HepG2 (cell line): ENCODE measurements at regions not wholly inside any gene's neighbourhood (a gene's known extent, or its start where the extent isn't known, plus 50 kb on each side); places are given as distances from the start of the nearest gene placed in this dataset.
"Not testable (repeated sequence)": the region's sequence is repeated elsewhere in the genome, so short reads cannot be mapped to it uniquely, and the experiment has no call there.

Experiments
- ASH2L ChIP-seq: fragments of 300-600, 200-600 bp; sonication (generic); IDR thresholded peaks from 2 replicates; pipeline ENCODE4 v1.7.0; 2017; ENCODE audit warnings: low read depth, mild to moderate bottlenecking, moderate library complexity, mixed read lengths, low read length; ENCODE audit not compliant: insufficient read length
- CHD4 ChIP-seq: fragments of 200-600 bp; sonication (generic); IDR thresholded peaks from 2 replicates; pipeline ENCODE4 v1.7.0; 2017; ENCODE audit warnings: mild to moderate bottlenecking, low read length, borderline replicate concordance
- MIER3 ChIP-seq: IDR thresholded peaks from 2 replicates; pipeline ENCODE4 v1.6.1; 2016; ENCODE audit warnings: missing compliant biosample characterization, borderline replicate concordance
- RAD21 ChIP-seq: fragments of 450-650 bp; formaldehyde crosslinking; IDR thresholded peaks from 2 replicates; pipeline ENCODE4 v1.5.0; 2020; ENCODE audit warnings: mild to moderate bottlenecking
- STAG1 ChIP-seq: sonication (generic); formaldehyde crosslinking; IDR thresholded peaks from 2 replicates; pipeline ENCODE4 v1.4.0; 2020; ENCODE audit warnings: missing genetic modification reagents
- TRIM24 ChIP-seq: sonication (generic); formaldehyde crosslinking; IDR thresholded peaks from 2 replicates; pipeline ENCODE4 v1.8.0; 2022; ENCODE audit warnings: mild to moderate bottlenecking, missing genetic modification reagents
- ZBTB20 ChIP-seq: sonication (generic); formaldehyde crosslinking; IDR thresholded peaks from 2 replicates; pipeline ENCODE4 v1.8.1; 2023; ENCODE audit warnings: missing genetic modification reagents, low read depth, mild to moderate bottlenecking, borderline replicate concordance
- ZBTB33 ChIP-seq: sonication (generic); formaldehyde crosslinking; IDR thresholded peaks from 2 replicates; pipeline ENCODE4 v1.4.0; 2020; ENCODE audit warnings: missing genetic modification reagents
- ZZZ3 ChIP-seq: sonication (generic); formaldehyde crosslinking; IDR thresholded peaks from 2 replicates; pipeline ENCODE4 v1.4.0; 2020; ENCODE audit warnings: missing genetic modification reagents, mild to moderate bottlenecking, borderline replicate concordance

GRCh38 chr7:6953138-6953797 is 127.2 kb upstream of the CCZ1B start:
- not testable (repeated sequence) for TF ChIP-seq TRIM24; ASH2L; ZBTB33 (CRISPR knock-in tag); ZBTB20; CHD4; RAD21 (CRISPR knock-in tag); MIER3; ZZZ3 (CRISPR knock-in tag)
- peak; percentile 55 for TF ChIP-seq STAG1 (CRISPR knock-in tag)
